ENCODE measurements at regions not wholly inside any gene's neighbourhood (a gene's known extent, or its start where the extent isn't known, plus 50 kb on each side); places are given as distances from the start of the nearest gene placed in this dataset.

DNA sequence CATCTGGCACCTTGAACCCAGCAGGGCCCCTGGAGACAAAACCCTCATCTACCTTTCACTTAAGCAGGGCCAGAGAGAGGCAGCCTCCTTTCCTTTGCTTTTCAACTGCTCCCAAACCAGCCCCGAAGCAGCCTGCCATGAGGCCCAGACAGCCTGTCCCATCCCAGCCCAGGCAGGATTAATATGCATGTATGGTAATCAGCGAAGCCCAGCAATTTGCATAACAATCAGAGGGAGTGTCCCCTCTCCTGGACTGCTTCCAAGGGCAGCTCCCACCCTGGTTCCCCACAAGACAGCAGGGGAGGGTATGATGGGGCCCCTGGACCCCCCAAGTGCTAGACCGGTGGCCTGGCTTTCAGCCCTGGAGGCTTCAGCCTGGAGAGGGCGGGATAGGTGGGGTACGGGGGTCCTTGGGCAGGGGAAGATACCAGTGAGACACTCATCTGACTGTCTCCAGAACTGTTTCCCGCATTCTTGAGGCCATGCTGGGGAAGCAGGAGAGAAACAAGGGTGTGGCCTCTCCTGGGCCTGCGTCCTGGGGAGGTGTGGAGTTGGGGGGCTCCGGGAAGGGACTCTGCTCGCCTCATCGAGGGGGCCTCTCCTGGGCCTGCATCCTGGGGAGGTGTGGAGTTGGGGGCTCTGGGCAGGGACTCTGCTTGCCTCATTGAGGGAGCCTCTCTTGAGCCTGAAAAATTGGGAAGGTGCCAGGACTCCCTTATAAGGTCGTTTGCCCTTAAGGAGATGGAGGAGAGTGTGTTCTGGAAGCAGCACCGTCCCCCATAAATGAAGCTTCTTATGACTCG lies 93.2 kb upstream of the PRR5 start:
- TF ChIP-seq, protein P1, sequence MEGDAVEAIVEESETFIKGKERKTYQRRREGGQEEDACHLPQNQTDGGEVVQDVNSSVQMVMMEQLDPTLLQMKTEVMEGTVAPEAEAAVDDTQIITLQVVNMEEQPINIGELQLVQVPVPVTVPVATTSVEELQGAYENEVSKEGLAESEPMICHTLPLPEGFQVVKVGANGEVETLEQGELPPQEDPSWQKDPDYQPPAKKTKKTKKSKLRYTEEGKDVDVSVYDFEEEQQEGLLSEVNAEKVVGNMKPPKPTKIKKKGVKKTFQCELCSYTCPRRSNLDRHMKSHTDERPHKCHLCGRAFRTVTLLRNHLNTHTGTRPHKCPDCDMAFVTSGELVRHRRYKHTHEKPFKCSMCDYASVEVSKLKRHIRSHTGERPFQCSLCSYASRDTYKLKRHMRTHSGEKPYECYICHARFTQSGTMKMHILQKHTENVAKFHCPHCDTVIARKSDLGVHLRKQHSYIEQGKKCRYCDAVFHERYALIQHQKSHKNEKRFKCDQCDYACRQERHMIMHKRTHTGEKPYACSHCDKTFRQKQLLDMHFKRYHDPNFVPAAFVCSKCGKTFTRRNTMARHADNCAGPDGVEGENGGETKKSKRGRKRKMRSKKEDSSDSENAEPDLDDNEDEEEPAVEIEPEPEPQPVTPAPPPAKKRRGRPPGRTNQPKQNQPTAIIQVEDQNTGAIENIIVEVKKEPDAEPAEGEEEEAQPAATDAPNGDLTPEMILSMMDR (conservative IDR thresholded peaks at IDR 0.05; ENCODE audit: low read depth, low read length) = no peak
- no peak for TF ChIP-seq EZH2 (IDR thresholded peaks at IDR 0.05; ENCODE audit: borderline replicate concordance, low read depth, low read length, poor library complexity, severe bottlenecking)

Measured in A673 (cell line).